Head of caudate nucleus (tissue), 42 donors: ENCODE measurements at regions not wholly inside any gene's neighbourhood (a gene's known extent, or its start where the extent isn't known, plus 50 kb on each side); places are given as distances from the start of the nearest gene placed in this dataset.

Experiments used
- DNase-seq, 42 donors: peaks; one replicate each; pipeline versions ENCODE4 v3.0.0 to v3.0.0-alpha.2; 2020 to 2021; ENCODE audit warnings: mixed read lengths in 7 of 42
- intact Hi-C: fragments of 100-400 bp; cut with DNase I; formaldehyde crosslinking; loops from one replicate; pipeline ENCODE4 v1.15.0; 2022

GRCh38 chr4:17155486-17155885, 257.0 kb upstream of the LDB2 start:
- intact Hi-C loops: no loop called here
- DNase-seq: no peak

DNA sequence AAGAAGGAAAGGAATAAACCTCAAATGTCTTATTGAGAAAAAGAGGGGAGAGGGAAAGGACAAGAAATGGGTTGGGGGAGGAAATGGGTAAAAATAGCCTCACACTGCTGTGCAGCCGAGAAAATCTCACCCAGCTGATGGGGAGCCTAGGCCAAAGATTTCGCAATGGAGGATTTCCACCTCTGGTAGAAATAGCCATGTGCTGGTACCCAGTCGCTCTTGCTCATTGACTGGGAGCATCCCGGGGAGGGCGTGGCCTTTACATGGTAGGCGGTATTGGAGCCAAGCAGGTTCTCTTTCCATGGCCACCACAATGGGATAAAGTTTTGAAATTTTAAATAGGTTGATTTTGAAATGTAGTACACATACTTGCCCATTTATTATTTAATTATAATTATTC, 255.1 kb upstream of the LDB2 start:
- intact Hi-C loops: no loop called here
- DNase-seq: no peak

- peak in 2 of 42 donors; percentile 17 to 42 for DNase-seq
- intact Hi-C loops: no loop called here
Observed at GRCh38 chr4:17152941-17153540, 254.6 kb upstream of the LDB2 start.

- intact Hi-C loops: no loop called here
- DNase-seq: peak in 18 of 42 donors; percentile 5 to 71 (median 27)
Observed at GRCh38 chr4:17142232-17142711, 243.8 kb upstream of the LDB2 start.

- intact Hi-C loops: no loop called here
Observed at GRCh38 chr4:17138847-17139246, 240.4 kb upstream of the LDB2 start.

DNA sequence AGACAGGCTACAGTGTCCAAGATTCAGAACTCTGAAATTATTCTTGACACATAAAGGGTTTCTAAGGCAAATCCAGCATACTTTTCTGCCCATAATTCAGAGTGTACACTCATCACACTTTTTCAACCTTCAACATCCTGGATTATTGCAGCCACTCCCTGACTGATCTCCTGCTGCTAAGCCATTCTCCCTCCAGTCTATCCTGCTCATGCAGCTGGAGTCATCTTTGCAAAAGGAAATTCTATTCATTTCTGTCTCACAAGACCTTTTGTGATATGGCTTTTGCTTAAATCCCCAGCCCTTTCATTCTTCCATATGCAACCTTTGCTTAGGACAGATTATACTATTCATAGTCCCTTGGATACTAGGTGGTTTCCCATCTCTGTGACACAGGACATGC, 236.1 kb upstream of the LDB2 start:
- intact Hi-C loops: no loop called here
- no peak for DNase-seq

More at GRCh38 chr4:17138847-17139246, 240.4 kb upstream of the LDB2 start:
- DNase-seq: no peak

DNA sequence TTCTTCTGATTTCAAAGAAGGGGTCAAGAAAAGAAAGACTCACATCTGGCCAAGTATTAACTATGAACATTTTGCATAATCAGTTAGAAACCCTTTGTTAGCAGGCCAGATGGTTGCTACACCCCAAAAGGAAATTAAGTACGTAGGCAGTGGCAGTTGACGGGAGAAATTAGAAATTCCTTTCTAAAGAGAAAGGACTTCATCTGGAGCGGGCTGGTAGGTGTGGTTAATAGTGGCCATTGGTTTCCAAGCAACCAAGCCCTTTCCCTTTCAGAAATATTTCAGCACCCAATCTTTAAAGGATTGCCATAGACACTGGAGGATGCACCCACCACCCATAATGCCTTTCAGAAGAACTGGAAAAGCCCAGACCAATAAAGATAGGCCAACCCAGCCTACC, 235.7 kb upstream of the LDB2 start:
- intact Hi-C loops: no loop called here
- DNase-seq: no peak

DNA sequence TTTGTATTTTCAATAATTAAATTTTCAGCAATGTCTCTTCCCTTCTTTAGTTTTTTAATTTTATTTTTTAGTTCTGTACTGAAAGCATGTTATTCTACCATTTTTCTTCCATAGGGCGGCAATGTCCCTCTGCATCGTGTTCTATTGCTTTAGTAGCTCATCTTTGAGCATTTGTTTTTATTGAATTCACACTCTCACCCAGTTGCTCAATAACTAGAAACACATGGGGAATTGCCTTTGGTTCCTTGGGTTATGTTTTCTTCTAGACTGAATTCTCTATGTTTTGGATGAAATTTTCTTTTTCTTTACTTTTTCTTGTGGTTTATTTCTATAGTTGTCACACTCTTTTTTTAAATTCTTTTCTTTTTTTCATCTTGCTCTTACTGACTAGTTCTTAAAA, 233.8 kb upstream of the LDB2 start:
- DNase-seq: no peak
- intact Hi-C loops: no loop called here

DNA sequence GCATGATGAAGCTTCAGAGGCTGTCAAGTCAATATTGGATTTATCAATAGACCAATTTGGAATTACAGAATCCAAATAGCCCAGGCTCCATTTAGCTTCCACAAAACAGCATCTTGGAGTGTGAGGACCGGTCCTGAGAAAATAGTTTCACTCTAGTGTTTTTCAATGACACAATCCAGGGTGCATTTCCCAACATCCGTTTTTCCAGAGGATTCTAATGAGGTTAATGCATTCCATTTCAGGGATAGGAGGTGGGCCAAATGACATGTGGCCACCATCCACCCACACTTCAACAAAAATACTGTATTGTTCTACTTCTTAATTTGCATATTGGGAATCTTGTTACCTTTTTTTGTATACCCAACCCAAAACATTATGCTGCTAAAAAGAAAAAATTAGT, 229.8 kb upstream of the LDB2 start:
- intact Hi-C loops: no loop called here
- no peak for DNase-seq

- no peak for DNase-seq
- intact Hi-C loops: no loop called here
Observed at GRCh38 chr4:17126321-17126966, 228.0 kb upstream of the LDB2 start.

DNA sequence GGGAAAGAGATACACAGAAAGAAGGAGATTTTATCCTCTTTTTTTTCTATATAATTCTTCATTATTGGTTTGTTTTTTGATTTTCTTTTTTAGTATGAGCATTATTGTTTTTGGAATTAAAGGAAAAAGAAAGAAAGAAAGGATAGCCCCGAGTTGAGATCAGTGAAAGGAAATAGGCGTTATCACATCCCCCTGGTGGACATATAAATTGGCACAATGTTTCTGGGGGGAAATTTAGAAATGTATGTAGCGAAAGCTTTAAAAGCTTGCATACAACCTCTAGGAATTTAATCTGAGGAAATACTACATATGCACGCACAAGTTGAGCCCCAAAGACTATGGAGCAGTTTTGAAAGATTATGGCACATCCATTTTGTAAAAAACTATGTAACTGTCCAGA, 226.3 kb upstream of the LDB2 start:
- intact Hi-C loops: no loop called here
- no peak for DNase-seq

DNA sequence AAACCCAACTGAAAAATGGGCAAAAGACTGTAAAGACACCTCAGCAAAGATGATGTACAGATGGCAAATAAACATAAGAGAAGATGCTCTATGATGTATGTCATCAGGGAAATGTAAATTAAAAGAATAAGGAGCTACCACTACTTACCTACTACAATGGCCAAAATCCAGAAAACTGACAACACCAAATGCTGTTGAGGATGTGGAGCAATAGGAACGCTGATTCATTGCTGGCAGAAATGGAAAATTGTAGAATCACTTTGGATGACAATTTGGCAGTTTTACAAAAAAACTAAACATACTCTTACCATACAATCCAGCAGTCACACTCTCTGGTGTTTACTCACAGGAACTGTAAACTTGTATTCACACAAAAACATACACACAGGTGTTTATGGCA, 222.3 kb upstream of the LDB2 start:
- no peak for DNase-seq
- intact Hi-C loops: no loop called here

GRCh38 chr4:17117746-17118145, 219.3 kb upstream of the LDB2 start:
- intact Hi-C loops: no loop called here
- no peak for DNase-seq

GRCh38 chr4:17115583-17115982, 217.1 kb upstream of the LDB2 start:
- DNase-seq: no peak
- intact Hi-C loops: no loop called here

GRCh38 chr4:17112292-17112659, 213.8 kb upstream of the LDB2 start:
- peak in 29 of 42 donors; percentile 1 to 72 (median 32) for DNase-seq
- intact Hi-C loops: no loop called here

GRCh38 chr4:17109126-17109525, 210.7 kb upstream of the LDB2 start:
- intact Hi-C loops: no loop called here
- DNase-seq: no peak

GRCh38 chr4:17103231-17103630, 204.8 kb upstream of the LDB2 start:
- no peak for DNase-seq
- intact Hi-C loops: no loop called here

GRCh38 chr4:17098996-17099395, 200.6 kb upstream of the LDB2 start:
- no peak for DNase-seq
- intact Hi-C loops: no loop called here

DNA sequence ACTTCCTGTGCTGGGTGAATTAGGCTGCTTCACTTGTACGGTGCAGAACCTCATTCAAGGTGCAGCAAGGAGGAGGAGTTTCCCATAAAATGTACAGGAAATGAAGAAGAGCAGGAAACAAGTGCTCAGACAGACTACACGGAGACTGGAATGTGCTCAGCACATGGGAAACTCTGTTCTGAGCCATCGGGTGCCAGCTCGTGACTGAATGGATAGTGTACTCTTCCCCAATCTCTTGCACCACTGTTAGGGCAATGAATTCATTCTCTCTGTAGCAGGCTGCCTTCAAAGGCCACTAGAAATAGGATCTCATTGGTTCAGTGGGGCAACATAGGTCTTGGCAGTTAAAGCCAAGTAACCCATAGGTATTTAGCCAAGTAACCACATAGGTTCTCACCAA, 200.0 kb upstream of the LDB2 start:
- intact Hi-C loops: no loop called here
- DNase-seq: no peak

DNA sequence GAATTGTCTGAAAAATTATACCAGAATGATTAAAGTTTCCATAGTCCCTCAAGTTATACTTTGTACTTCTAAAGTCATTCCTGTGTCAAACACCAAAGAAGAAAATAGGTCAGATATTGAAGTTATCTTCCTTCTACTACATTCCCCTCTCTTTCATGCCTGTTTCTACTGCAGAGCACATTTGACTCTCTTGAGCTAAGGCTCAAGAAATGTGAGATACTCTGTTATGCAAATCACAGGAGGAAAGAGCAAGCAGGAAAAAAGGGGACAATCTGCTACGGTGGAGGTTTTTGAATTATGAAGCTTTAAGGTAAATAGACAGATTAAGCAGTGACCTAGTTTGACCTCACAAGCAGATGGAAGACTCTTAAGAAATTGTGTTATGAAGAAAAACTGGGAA, 198.9 kb upstream of the LDB2 start:
- intact Hi-C loops: no loop called here
- DNase-seq: no peak

GRCh38 chr4:17096692-17097091, 198.2 kb upstream of the LDB2 start:
- intact Hi-C loops: no loop called here
- no peak for DNase-seq
